ENCODE measurements at regions not wholly inside any gene's neighbourhood (a gene's known extent, or its start where the extent isn't known, plus 50 kb on each side); places are given as distances from the start of the nearest gene placed in this dataset.

DNA sequence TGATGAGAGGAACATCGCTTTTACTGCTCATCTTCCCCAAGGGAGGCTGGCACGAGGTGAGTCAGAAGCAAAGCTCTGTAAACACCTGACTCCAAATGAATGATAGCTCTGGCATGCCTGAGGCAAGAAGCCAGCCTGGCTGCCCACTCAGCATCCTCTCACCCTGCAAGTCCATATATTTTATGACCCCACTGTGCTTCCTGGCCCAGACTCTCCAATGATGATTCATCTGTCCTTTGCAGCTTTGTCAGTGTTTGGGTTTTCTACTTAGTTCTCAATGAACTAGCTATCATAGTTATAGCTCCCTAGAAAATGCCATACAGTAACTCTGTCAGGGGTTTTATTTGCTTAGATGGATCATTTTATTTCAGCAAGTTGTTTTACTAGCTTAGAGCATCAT, 52.1 kb upstream of the FSTL4 start:
- no peak for DNase-seq (ENCODE audit: low read depth in 2 of 2, low spot score in 1 of 2)

DNA sequence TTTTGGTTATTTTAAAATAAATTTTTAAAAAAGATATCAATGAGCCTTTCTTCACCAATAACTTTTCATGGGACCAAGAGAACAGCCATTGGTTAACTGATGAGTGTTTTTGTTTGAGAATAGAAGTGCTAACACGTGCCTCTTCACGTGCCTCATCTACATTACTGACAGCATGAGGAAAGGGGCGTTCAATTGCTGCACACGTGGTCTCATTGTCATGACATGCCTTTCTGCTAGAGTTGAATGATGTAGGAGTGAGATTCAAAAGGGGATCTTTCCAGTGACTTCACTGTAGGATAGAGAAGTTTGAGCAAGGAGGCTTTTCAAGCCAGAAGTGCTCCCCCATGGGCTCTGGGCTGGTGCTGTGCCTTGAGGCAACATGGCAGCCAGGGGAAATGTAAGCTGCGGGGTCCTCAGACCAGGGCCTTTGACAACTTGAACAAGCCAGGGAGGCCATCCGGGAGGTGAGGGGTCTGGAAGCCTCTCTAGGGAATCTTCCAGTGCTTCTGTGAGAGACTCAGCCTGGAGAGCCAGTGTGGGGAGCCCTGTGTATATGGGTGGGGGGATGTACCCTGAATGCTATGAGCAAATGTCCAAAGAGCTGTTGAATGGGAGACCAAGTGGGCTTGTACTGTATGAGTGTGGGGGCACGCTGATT, 51.2 kb upstream of the FSTL4 start:
- DNase-seq (ENCODE audit: low read depth in 2 of 2, low spot score in 1 of 2), result no peak

DNA sequence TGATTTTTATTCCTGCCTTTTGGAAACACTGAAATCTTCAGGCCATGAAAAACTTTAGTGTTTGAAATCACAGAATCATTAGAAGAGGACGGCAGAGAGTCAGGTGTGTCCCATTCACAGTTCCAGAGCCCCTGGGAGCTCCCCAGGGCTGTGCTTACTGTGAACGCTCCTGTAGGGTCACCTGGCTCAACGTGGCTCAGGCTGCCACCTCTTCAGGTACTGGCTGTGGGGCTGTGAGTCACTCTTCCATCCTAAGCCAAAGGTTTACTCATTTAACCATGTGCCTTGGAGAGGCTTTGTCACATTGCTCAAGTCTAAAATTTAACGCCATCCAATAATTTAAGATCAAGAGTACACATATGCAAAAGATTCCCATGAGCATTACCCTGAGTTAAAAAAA, 50.2 kb upstream of the FSTL4 start:
- no peak for DNase-seq (ENCODE audit: low read depth in 2 of 2, low spot score in 1 of 2)
